HepG2 (cell line): ENCODE measurements at regions not wholly inside any gene's neighbourhood (a gene's known extent, or its start where the extent isn't known, plus 50 kb on each side); places are given as distances from the start of the nearest gene placed in this dataset.

Source experiments
- ATAC-seq: fragments of 200-7000 bp; cut with Tn5 transposase; 3 replicates; pipeline ENCODE4 v1.9.1; 2020; ENCODE audit warnings: mild to moderate bottlenecking, moderate library complexity
- BruUV-seq: library from RNA; stranded (reverse); fragments of 400-500 nt; replicated peaks from 2 replicates; lab custom pipeline; 2021; lab: Mats Ljungman, UMichigan
- CTCF ChIA-PET: fragments of 300-600 bp; formaldehyde crosslinking; extraction: SDS; loops from one replicate; lab custom pipeline; 2021; ENCODE audit warnings: low total read pairs, inconsistent platforms, low intra/inter-chr PET ratio; lab: Yijun Ruan, JAX
- POLR2A ChIA-PET: fragments of 350-600 bp; sonication (Branson Sonifier 250); formaldehyde crosslinking; loops from one replicate; lab custom pipeline; 2020; ENCODE audit warnings: antibody characterized with exemption, inconsistent platforms; lab: Yijun Ruan, JAX
- DNase-seq: peaks from one replicate; pipeline ENCODE4 v3.0.0-alpha.2; 2015; ENCODE audit warnings: low spot score
- FAIRE-seq: peaks from 3 replicates; lab custom pipeline; 2011; peaks lifted over from hg19 to GRCh38; lab: Jason Lieb, UNC
- H2AFZ ChIP-seq: one replicate; pipeline ENCODE4 v1.6.1; 2011; ENCODE audit warnings: low read length, inconsistent platforms
- H3K27ac ChIP-seq: fragments of 300-600 bp; 3 replicates; pipeline ENCODE4 v1.8.0; 2011; ENCODE audit warnings: mixed run types, mild to moderate bottlenecking, mixed read lengths, low read length, inconsistent platforms; ENCODE audit not compliant: insufficient read depth; ENCODE audit errors: extremely low read length
- H3K27me3 ChIP-seq, 2 experiments: fragments of 200-600 bp in 1 of 2; 2 replicates in 1 of 2; 3 replicates in 1 of 2; pipeline versions ENCODE4 v1.6.0 to v1.8.0; 2011; ENCODE audit warnings: low read length in 2 of 2, mild to moderate bottlenecking in 2 of 2, moderate library complexity in 2 of 2, inconsistent platforms in 1 of 2; ENCODE audit not compliant: insufficient read depth in 2 of 2, control insufficient read depth in 1 of 2
- H3K36me3 ChIP-seq, 2 experiments: fragments of 200-600 bp in 1 of 2; replicated peaks in 1 of 2; 2 replicates in 1 of 2; 3 replicates in 1 of 2; pipeline versions ENCODE4 v1.5.1 to v1.8.0; 2011; ENCODE audit warnings: low read length in 2 of 2, inconsistent platforms in 1 of 2; ENCODE audit not compliant: insufficient read depth in 2 of 2, control insufficient read depth in 1 of 2
- H3K4me1 ChIP-seq: 2 replicates; pipeline ENCODE4 v1.5.1; 2012; ENCODE audit warnings: low read length, inconsistent platforms; ENCODE audit not compliant: insufficient read depth
- H3K4me2 ChIP-seq: 2 replicates; pipeline ENCODE4 v1.6.0; 2011; ENCODE audit warnings: low read depth, low read length, inconsistent platforms
- H3K4me3 ChIP-seq, 3 experiments: fragments of 200-600 bp in 1 of 3; sonication (generic), shearing (Covaris generic) in 1 of 3; replicated peaks in 1 of 3; 2 replicates each; pipeline ENCODE4 v1.5.1; 2011 to 2016; ENCODE audit warnings: low read length in 3 of 3, inconsistent platforms in 2 of 3, low read depth in 2 of 3, mild to moderate bottlenecking in 2 of 3, control low read depth in 1 of 3, mixed read lengths in 1 of 3; ENCODE audit not compliant: insufficient read depth in 1 of 3
- H3K79me2 ChIP-seq: one replicate; pipeline ENCODE4 v1.6.1; 2011; ENCODE audit warnings: low read length, inconsistent platforms; ENCODE audit not compliant: insufficient read depth
- H3K9ac ChIP-seq: 2 replicates; pipeline ENCODE4 v1.6.0; 2011; ENCODE audit warnings: mild to moderate bottlenecking, low read depth, low read length, inconsistent platforms; ENCODE audit not compliant: insufficient read depth
- H3K9me3 ChIP-seq: 2 replicates; pipeline ENCODE4 v1.5.1; 2012; ENCODE audit warnings: mild to moderate bottlenecking, low read length
- H4K20me1 ChIP-seq: 2 replicates; pipeline ENCODE4 v1.6.0; 2011; ENCODE audit warnings: inconsistent platforms, mild to moderate bottlenecking, low read length, moderate library complexity; ENCODE audit not compliant: insufficient read depth
- ADNP ChIP-seq: sonication (generic); formaldehyde crosslinking; IDR thresholded peaks from 2 replicates; pipeline ENCODE4 v1.4.0; 2020; ENCODE audit warnings: missing genetic modification reagents
- AGO1 ChIP-seq: fragments of 200-400 bp; formaldehyde crosslinking; IDR thresholded peaks from 2 replicates; pipeline ENCODE4 v1.6.1; 2017; ENCODE audit warnings: mild to moderate bottlenecking, low read depth, low read length, moderate library complexity; ENCODE audit not compliant: poor library complexity, severe bottlenecking
- ATF1 ChIP-seq: IDR thresholded peaks from 2 replicates; pipeline ENCODE4 v1.6.1; 2016; ENCODE audit warnings: mild to moderate bottlenecking, control low read depth
- BRD4 ChIP-seq: sonication (generic); formaldehyde crosslinking; IDR thresholded peaks from 2 replicates; pipeline ENCODE4 v1.4.0; 2020; ENCODE audit warnings: missing genetic modification reagents
- CHCHD3 ChIP-seq: sonication (generic); formaldehyde crosslinking; IDR thresholded peaks from 2 replicates; pipeline ENCODE4 v1.8.0; 2022; ENCODE audit warnings: mild to moderate bottlenecking, missing genetic modification reagents, moderate library complexity
- DR1 ChIP-seq: sonication (generic); formaldehyde crosslinking; IDR thresholded peaks from 2 replicates; pipeline ENCODE4 v1.8.0; 2021; ENCODE audit warnings: mild to moderate bottlenecking, missing genetic modification reagents, inconsistent platforms
- ELF3 ChIP-seq: IDR thresholded peaks from 2 replicates; pipeline ENCODE4 v1.6.1; 2016; ENCODE audit warnings: missing genetic modification reagents, missing compliant biosample characterization
- FIP1L1 ChIP-seq: fragments of 200-400 bp; formaldehyde crosslinking; IDR thresholded peaks from 2 replicates; pipeline ENCODE4 v1.6.1; 2018; ENCODE audit warnings: low read depth, mild to moderate bottlenecking, low read length, moderate library complexity, borderline replicate concordance; ENCODE audit not compliant: insufficient read depth
- GATAD1 ChIP-seq: IDR thresholded peaks from 2 replicates; pipeline ENCODE4 v1.6.1; 2016; ENCODE audit warnings: missing genetic modification reagents, missing compliant biosample characterization
- ZC3H13 ChIP-seq: sonication (generic); formaldehyde crosslinking; IDR thresholded peaks from 2 replicates; pipeline ENCODE4 v1.8.1; 2023; ENCODE audit warnings: mild to moderate bottlenecking, missing genetic modification reagents, moderate library complexity
- ZNF256 ChIP-seq: sonication (generic); formaldehyde crosslinking; conservative IDR thresholded peaks from 2 replicates; pipeline ENCODE4 v1.4.0; 2020; ENCODE audit warnings: missing genetic modification reagents
- ZZZ3 ChIP-seq: sonication (generic); formaldehyde crosslinking; IDR thresholded peaks from 2 replicates; pipeline ENCODE4 v1.4.0; 2020; ENCODE audit warnings: missing genetic modification reagents, mild to moderate bottlenecking, borderline replicate concordance
- WGBS: methylation state at CpG from one replicate; pipeline ENCODE4 v1.1.6; 2017; ENCODE audit warnings: low lambda C conversion rate; 5-methylcytosine and 5-hydroxymethylcytosine counted together
- in situ Hi-C: cut with HindIII; loops from 2 replicates; pipeline ENCODE4 v1.10.0; 2017; ENCODE audit warnings: low pct_unique_long_range_greater_than_20kb; ENCODE audit not compliant: extremely low pct_ligation_motif_present
- intact Hi-C: fragments of 100-400 bp; cut with micrococcal nuclease; formaldehyde crosslinking; loops from one replicate; pipeline ENCODE4 v1.10.0; 2022; ENCODE audit not compliant: unreplicated experiment

DNA sequence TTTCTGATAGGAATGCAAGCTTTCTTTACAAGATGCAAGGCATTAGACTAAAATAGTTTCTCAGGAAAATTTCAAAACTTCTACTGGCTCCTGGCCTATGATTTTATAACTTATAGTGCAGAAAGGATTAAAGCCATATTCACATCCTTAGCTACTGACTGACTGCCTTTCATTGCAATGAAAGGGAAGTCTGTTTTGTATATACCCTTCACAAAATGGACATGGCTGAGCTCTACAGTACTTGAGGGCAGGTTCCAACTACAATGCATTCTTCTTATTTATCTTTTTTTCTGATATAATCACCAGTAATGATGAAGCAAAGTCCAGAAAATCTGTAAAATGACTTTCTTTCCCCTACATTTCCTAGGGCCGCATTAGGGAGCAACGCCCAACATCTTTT, 100.5 kb upstream of the ESRRG start:
- Histone ChIP-seq H3K27me3 (no peaks in the 10 kb centered on the region), H3K9me3 (no peaks in the 10 kb centered on the region), H3K36me3 (no peaks in the 10 kb centered on the region), H3K4me3 (no peak overlapping the region), H3K9ac (no peak overlapping the region), H3K79me2 (no peaks in the 10 kb centered on the region), H3K4me2 (no peak overlapping the region), H2AFZ (no peak overlapping the region), H3K27ac (no peak overlapping the region), H3K4me1 (no peaks in the 10 kb centered on the region), H4K20me1 (no peaks in the 10 kb centered on the region)
- ChIA-PET POLR2A (no interaction called here), CTCF (no interaction called here)
- BruUV-seq: no TSS peak
- 49% methylated on average over 2 of the region's 2 CpGs for whole genome bisulfite sequencing
- intact Hi-C loops: no loop called here
- DNase-seq (no peak), FAIRE-seq (no peak), ATAC-seq (no peak)
- in situ Hi-C loops: no loop called here
- TF ChIP-seq DR1 (CRISPR knock-in tag): no peak
- TF ChIP-seq ZZZ3: no peak
- TF ChIP-seq CHCHD3 (CRISPR knock-in tag): no peak
- TF ChIP-seq ELF3 (CRISPR knock-in tag): no peak
- no peak for TF ChIP-seq GATAD1 (CRISPR knock-in tag)
- TF ChIP-seq FIP1L1: no peak
- no peak for TF ChIP-seq ADNP
- no peak for TF ChIP-seq AGO1
- no peak for TF ChIP-seq BRD4 (CRISPR knock-in tag)
- TF ChIP-seq ZC3H13 (CRISPR knock-in tag): no peak
- TF ChIP-seq ZNF256 (CRISPR knock-in tag): no peak

DNA sequence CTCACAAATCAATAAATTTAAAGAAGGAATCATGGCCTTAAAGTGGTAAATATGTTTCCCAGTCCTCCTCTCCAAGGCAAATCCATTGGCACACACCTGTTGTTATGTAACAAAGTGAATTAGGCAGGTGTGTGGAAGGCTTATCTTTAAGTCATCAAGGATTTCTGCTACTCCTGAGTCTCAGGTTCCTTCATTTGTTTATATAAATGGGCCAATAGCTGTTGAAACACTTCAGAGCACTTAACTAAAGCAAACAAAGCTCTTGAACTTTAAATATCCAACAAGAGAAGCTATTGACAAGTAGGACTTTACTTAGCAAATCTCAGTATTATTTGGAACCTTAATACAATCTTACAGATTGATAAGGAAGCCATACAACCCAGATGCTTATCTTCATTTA, 99.3 kb upstream of the ESRRG start:
- in situ Hi-C loops: no loop called here
- Histone ChIP-seq H3K4me2 (no peak overlapping the region), H4K20me1 (no peaks in the 10 kb centered on the region), H3K36me3 (no peaks in the 10 kb centered on the region), H3K4me1 (no peaks in the 10 kb centered on the region), H3K4me3 (no peak overlapping the region), H3K27ac (no peak overlapping the region), H2AFZ (no peak overlapping the region), H3K9ac (no peak overlapping the region), H3K79me2 (no peaks in the 10 kb centered on the region), H3K27me3 (no peaks in the 10 kb centered on the region), H3K9me3 (no peaks in the 10 kb centered on the region)
- ATAC-seq (no peak), DNase-seq (no peak), FAIRE-seq (no peak)
- TF ChIP-seq ATF1 (CRISPR knock-in tag): no peak
- ChIA-PET POLR2A (no interaction called here), CTCF (no interaction called here)
- no TSS peak for BruUV-seq
- intact Hi-C loops: no loop called here
